Vagina (tissue), 2 donors: ENCODE measurements at regions not wholly inside any gene's neighbourhood (a gene's known extent, or its start where the extent isn't known, plus 50 kb on each side); places are given as distances from the start of the nearest gene placed in this dataset.

Source experiments
- DNase-seq, 2 donors: peaks; one replicate each; pipeline ENCODE4 v3.0.0-alpha.2; 2017; ENCODE audit errors: extremely low spot score in 2 of 2
- H3K27ac ChIP-seq: fragments of 200-600 bp; sonication (generic); one replicate; pipeline ENCODE4 v1.5.1; 2019
- H3K27me3 ChIP-seq: fragments of 200-600 bp; sonication (generic); one replicate; pipeline ENCODE4 v1.5.1; 2019
- H3K36me3 ChIP-seq, 2 donors: fragments of 200-600 bp; sonication (generic); one replicate each; pipeline ENCODE4 v1.5.1; 2017 to 2019
- H3K4me1 ChIP-seq: fragments of 200-600 bp; sonication (generic); one replicate; pipeline ENCODE4 v1.5.1; 2019
- H3K4me3 ChIP-seq, 2 donors: fragments of 200-600 bp; sonication (generic); 1 replicate in 1 of 2; 2 replicates in 1 of 2; pipeline ENCODE4 v1.5.1; 2016 to 2019
- H3K9me3 ChIP-seq: fragments of 200-600 bp; sonication (generic); one replicate; pipeline ENCODE4 v1.5.1; 2019
- POLR2A ChIP-seq, 2 donors: fragments of 450-650 bp; IDR thresholded peaks; one replicate each; pipeline ENCODE4 v1.6.1; 2017; ENCODE audit warnings: antibody characterized with exemption in 2 of 2, mild to moderate bottlenecking in 2 of 2, moderate library complexity in 2 of 2
- POLR2AphosphoS5 ChIP-seq, 2 donors: sonication (generic); formaldehyde crosslinking; IDR thresholded peaks; one replicate each; pipeline ENCODE4 v1.9.0; 2017; ENCODE audit warnings: antibody characterized with exemption in 2 of 2, mild to moderate bottlenecking in 2 of 2, low read depth in 1 of 2; ENCODE audit not compliant: insufficient read depth in 1 of 2
- intact Hi-C: fragments of 100-400 bp; cut with DNase I; formaldehyde crosslinking; loops from one replicate; pipeline ENCODE4 v1.15.1; 2023
- TF ChIP-seq, protein P1 (sequence below), 3 experiments: fragments of 450-650 bp in 2 of 3; fragments of 200-600 bp in 1 of 3; sonication (generic) in 1 of 3; IDR thresholded peaks; one replicate each; pipeline ENCODE4 v1.5.1; 2017 to 2019; ENCODE audit warnings: antibody characterized with exemption in 3 of 3, mild to moderate bottlenecking in 2 of 3, moderate library complexity in 2 of 3

DNA sequence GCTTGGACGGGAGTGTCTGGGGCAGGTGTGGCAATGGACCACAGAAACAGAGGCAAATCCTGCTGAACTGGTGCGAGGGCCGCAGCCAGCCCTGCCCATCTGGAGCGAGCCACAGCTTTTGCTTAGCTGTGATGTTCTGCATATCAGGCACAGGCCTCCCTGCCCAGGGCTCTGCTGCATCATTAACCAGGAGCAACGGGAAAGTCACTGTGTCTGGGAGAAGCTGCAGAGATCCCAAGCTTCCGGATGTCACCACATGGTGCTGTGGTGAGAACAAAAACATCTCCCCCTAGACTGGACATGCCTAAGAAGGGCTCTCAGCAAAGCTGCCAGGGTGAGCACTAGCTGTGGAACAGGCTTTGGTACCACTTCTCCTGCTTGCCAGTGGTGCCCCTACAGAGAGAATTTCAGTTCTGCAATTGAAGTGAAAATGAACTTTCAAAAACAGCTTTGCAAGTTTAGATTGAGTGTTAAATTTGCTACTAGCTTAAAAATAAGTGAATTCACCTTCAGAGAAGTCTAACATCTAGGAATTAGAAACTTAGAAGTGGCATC is 172.9 kb upstream of the MYT1L start:
- TF ChIP-seq, protein P1, sequence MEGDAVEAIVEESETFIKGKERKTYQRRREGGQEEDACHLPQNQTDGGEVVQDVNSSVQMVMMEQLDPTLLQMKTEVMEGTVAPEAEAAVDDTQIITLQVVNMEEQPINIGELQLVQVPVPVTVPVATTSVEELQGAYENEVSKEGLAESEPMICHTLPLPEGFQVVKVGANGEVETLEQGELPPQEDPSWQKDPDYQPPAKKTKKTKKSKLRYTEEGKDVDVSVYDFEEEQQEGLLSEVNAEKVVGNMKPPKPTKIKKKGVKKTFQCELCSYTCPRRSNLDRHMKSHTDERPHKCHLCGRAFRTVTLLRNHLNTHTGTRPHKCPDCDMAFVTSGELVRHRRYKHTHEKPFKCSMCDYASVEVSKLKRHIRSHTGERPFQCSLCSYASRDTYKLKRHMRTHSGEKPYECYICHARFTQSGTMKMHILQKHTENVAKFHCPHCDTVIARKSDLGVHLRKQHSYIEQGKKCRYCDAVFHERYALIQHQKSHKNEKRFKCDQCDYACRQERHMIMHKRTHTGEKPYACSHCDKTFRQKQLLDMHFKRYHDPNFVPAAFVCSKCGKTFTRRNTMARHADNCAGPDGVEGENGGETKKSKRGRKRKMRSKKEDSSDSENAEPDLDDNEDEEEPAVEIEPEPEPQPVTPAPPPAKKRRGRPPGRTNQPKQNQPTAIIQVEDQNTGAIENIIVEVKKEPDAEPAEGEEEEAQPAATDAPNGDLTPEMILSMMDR (IDR thresholded peaks at IDR 0.05), result no peak
- no peak for TF ChIP-seq POLR2A (IDR thresholded peaks at IDR 0.05)
- TF ChIP-seq POLR2AphosphoS5 (IDR thresholded peaks at IDR 0.05; ENCODE audit: insufficient read depth in 1 of 2, low read depth in 1 of 2), result no peak
- no peak overlapping the region for H3K4me3 ChIP-seq
- intact Hi-C loops, result no loop called here
- no peak overlapping the region for H3K27ac ChIP-seq
- no peaks in the 10 kb centered on the region for H3K27me3 ChIP-seq
- H3K4me1 ChIP-seq, result no peaks in the 10 kb centered on the region
- H3K9me3 ChIP-seq, result no peaks in the 10 kb centered on the region
- peak in 1 of 2 donors; percentile 76 for DNase-seq
- no peaks in the 10 kb centered on the region for H3K36me3 ChIP-seq

GRCh38 chr2:2502201-2502549 is 171.1 kb upstream of the MYT1L start:
- TF ChIP-seq POLR2A (IDR thresholded peaks at IDR 0.05) (no peak), POLR2AphosphoS5 (IDR thresholded peaks at IDR 0.05; ENCODE audit: insufficient read depth in 1 of 2, low read depth in 1 of 2) (no peak)
- TF ChIP-seq, protein P1 (IDR thresholded peaks at IDR 0.05), result no peak
- intact Hi-C loops, result no loop called here
- DNase-seq, result peak in 1 of 2 donors; percentile 52
- no peaks in the 10 kb centered on the region for H3K36me3 ChIP-seq
- H3K4me1 ChIP-seq, result no peaks in the 10 kb centered on the region
- no peak overlapping the region for H3K4me3 ChIP-seq
- no peaks in the 10 kb centered on the region for H3K27me3 ChIP-seq
- H3K27ac ChIP-seq, result no peak overlapping the region
- H3K9me3 ChIP-seq, result no peaks in the 10 kb centered on the region

DNA sequence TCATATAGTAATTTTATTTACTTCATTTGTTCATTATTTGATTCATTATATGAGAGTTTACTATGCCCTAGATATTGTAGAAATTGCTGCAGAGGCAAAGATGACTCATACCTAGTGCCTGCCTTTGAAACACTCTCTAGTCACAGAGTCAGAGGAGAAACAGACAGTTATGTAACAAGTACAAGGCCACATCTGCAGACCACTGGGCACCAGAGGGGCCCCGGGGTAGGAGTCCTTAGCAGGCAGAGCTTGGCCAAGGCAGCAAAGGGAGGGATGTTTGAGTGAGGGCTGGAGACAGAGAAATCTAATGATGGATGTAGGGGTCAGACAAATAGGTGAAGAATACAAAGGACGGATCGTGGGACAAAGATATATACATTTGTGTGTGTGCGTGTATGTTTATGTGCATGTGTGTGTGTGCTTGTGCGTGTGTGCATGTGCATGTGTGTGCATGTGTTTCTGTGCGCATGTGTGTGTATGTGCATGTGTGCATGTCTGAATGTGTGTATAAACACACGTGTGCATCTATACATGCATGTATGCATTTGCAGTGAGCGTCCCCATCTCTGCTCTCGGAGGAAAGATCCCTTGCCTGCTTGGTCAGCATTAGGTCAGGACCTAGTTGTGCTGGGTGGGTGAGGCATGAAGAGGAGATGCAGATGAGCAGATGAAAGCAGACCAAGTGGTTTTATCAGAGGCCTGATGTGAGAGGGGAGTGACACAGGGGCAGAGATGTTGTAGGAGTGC is 170.6 kb upstream of the MYT1L start:
- Histone ChIP-seq H3K9me3 (no peaks in the 10 kb centered on the region), H3K36me3 (no peaks in the 10 kb centered on the region), H3K27ac (no peak overlapping the region), H3K27me3 (no peaks in the 10 kb centered on the region), H3K4me1 (no peaks in the 10 kb centered on the region), H3K4me3 (no peak overlapping the region)
- no peak for TF ChIP-seq POLR2A (IDR thresholded peaks at IDR 0.05)
- TF ChIP-seq, protein P1 (IDR thresholded peaks at IDR 0.05), result no peak
- TF ChIP-seq POLR2AphosphoS5 (IDR thresholded peaks at IDR 0.05; ENCODE audit: insufficient read depth in 1 of 2, low read depth in 1 of 2), result no peak
- intact Hi-C loops, result no loop called here
- peak in 1 of 2 donors; percentile 56 for DNase-seq

- intact Hi-C loops, result no loop called here
- no peak overlapping the region for H3K27ac ChIP-seq
- no peaks in the 10 kb centered on the region for H3K9me3 ChIP-seq
- H3K4me3 ChIP-seq, result no peak overlapping the region
- H3K4me1 ChIP-seq, result no peaks in the 10 kb centered on the region
- no peaks in the 10 kb centered on the region for H3K27me3 ChIP-seq
- TF ChIP-seq, protein P1 (IDR thresholded peaks at IDR 0.05), result no peak
- no peak for TF ChIP-seq POLR2A (IDR thresholded peaks at IDR 0.05)
- TF ChIP-seq POLR2AphosphoS5 (IDR thresholded peaks at IDR 0.05; ENCODE audit: insufficient read depth in 1 of 2, low read depth in 1 of 2), result no peak
- DNase-seq, result no peak
- H3K36me3 ChIP-seq, result no peaks in the 10 kb centered on the region
Measured at GRCh38 chr2:2495606-2496005, 164.5 kb upstream of the MYT1L start.

- H3K36me3 ChIP-seq, result no peaks in the 10 kb centered on the region
- intact Hi-C loops, result no loop called here
- H3K27me3 ChIP-seq, result no peaks in the 10 kb centered on the region
- H3K4me1 ChIP-seq, result no peaks in the 10 kb centered on the region
- no peaks in the 10 kb centered on the region for H3K9me3 ChIP-seq
- no peak for DNase-seq
- TF ChIP-seq, protein P1 (IDR thresholded peaks at IDR 0.05), result no peak
- TF ChIP-seq POLR2AphosphoS5 (IDR thresholded peaks at IDR 0.05; ENCODE audit: insufficient read depth in 1 of 2, low read depth in 1 of 2), result no peak
- TF ChIP-seq POLR2A (IDR thresholded peaks at IDR 0.05), result no peak
- no peak overlapping the region for H3K27ac ChIP-seq
- H3K4me3 ChIP-seq, result no peak overlapping the region
Measured at GRCh38 chr2:2493496-2493895, 162.4 kb upstream of the MYT1L start.
